Epidermal melanocyte (primary cell): ENCODE measurements at regions not wholly inside any gene's neighbourhood (a gene's known extent, or its start where the extent isn't known, plus 50 kb on each side); places are given as distances from the start of the nearest gene placed in this dataset.

Source experiments
- DNase-seq: peaks from one replicate; pipeline ENCODE4 v3.0.0; 2011; ENCODE audit warnings: low spot score; ENCODE audit not compliant: insufficient read length

DNA sequence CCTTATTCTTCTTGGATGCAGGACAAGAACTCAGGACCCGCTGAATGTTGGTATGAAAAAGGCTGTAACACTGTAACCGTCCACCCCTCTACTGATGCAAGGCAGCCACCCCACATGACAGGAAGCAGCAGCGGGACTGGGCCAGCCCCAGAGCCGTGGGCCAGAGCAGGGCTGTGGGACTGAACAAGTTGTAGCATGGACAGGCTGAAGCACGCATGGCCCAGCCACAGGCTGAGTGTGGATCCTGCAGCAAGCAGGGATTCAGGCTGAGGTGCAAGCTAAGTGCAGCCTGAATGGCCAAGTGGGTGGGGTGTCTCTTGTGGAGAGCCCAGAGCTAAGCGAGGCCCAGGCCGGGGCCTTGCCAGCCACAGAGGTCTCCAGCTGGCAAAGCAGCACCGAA lies 632.2 kb downstream of the SPOCK3 start:
- no peak for DNase-seq

- DNase-seq = no peak
These were observed 611.8 kb downstream of the SPOCK3 start for GRCh38 chr4:166622425-166622977.

DNA sequence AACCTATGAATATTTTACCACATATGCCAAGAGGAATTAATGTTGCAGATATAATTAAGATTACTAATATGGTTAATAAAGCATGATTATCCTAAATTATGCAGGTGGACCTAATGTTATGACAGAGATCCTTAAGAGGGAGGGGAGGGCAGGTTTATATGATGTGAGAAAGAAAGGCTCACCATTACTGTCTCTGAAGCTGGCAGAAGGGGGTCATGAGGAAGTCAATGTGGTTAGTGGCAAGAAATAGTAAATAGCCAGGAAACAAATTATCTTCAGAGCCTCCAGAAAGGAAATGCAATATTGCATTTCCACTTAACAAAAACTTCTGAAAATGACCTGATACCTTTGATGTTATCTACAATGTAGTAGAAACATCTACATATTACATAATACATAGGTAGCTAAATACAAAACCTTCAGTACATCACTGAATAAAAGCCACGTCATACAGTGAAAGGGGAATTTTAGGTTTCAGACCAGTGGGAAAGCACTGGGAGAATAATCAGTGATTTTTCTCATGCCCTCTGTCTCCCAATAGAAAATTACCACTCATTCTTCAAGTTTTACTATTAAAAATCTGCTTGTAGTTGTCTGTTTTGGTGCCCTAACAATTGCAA lies 609.2 kb downstream of the SPOCK3 start:
- DNase-seq = no peak

DNA sequence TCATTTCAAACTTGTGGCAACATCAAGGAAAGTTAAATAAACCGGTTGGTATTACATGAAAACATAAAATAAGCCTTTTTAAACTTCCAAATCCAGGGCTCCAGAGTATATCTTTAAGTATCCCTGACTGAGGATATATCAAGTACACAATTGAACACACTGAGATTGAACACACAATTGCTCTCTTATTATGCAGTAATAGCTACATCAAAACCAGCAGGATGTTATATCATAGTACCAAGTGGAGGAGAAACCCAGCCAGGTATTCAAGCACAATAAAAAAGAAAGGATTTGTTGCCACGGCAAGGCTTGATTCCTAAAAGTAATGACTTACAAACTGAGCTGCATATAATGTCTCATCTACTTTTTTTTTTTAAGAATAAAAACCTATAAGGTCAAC lies 605.8 kb downstream of the SPOCK3 start:
- DNase-seq = no peak

GRCh38 chr4:166635367-166635766 lies 598.9 kb downstream of the SPOCK3 start:
- DNase-seq = no peak

DNA sequence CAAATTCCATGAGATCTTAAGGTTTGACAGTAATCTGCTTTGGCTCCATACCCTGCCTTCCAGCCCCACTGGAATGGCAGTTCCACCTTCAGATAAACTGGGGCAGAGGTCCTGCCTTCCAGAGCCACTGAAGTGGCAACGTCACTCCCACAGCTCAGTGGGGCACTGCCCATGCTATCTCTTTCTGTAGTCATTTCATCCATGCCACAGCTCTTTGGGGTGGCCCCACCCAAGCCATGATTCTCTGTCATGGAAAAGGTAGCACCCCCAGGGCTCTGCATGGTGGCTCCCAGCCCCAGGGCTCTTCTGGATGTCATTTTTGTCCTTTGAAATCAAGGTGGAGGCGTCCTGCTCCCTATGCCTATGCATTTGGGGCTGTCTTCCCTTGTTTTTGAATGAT lies 596.5 kb downstream of the SPOCK3 start:
- no peak for DNase-seq

GRCh38 chr4:166655231-166655630 lies 579.1 kb downstream of the SPOCK3 start:
- DNase-seq = no peak

- DNase-seq = no peak
These were observed 578.6 kb downstream of the SPOCK3 start for GRCh38 chr4:166655705-166656104.

- no peak for DNase-seq
These were observed 577.0 kb downstream of the SPOCK3 start for GRCh38 chr4:166657261-166657660.

GRCh38 chr4:166658585-166658984 lies 575.7 kb downstream of the SPOCK3 start:
- DNase-seq = no peak

GRCh38 chr4:166662266-166662843 lies 571.9 kb downstream of the SPOCK3 start:
- DNase-seq = no peak

DNA sequence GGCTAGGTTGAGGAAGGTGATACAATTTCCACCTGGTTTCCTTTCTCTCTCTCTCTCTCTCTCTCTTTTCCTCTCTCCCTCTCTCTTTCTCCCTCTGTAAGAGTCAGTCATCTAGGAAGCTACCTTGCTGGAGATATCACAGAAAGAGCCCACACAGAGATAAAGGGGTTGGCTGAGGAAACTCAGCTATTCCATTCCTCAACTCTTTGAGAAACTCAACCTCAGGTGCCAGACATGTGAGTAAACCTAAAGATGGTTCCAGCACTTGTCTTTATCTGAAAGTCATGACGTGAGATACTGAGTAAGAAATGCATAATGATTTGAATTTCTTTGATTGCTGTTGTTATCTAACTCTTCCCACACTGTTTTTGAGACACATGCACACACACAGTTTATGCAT lies 564.0 kb downstream of the SPOCK3 start:
- no peak for DNase-seq

- no peak for DNase-seq
These were observed 560.4 kb downstream of the SPOCK3 start for GRCh38 chr4:166673911-166674310.

DNA sequence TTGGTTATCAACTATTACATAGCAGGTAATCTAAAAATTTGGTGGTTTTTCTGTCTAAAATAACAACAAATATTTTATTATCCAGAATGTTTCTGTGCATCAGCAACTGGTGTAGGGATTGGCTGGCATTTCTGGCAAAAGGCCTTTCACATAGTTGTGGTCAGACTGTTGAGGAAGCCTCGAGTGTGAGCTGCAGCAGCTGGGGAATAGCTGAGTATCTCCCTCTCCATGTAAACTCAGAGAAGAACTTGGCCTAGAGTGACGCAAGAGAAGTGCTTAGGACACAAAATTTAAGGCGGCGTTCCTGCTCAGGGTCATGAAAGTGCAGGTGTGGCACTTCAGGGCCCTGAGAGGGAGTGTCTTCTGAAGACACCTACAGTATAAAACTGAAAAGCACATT lies 558.9 kb downstream of the SPOCK3 start:
- DNase-seq = peak; percentile 43

- no peak for DNase-seq
These were observed 553.5 kb downstream of the SPOCK3 start for GRCh38 chr4:166680796-166681195.

DNA sequence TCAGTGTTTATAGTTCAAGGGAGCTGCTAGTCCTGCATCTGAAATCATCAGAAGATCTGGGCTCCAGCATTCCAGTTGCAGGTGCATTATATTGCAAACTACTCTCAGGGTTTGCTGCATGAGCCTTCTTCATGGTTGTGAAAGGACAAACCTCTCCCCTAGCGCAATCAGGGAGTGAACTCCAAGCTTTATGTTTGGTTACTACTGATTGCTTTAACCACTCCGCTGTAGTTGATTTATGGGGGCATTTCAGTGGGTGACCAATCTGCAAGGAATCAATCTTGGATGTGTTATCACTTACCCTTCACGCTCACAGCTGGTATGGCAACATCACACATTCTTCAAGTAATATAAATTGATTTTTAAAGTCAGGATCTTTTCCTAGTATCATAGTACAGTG lies 552.1 kb downstream of the SPOCK3 start:
- no peak for DNase-seq
